ENCODE measurements at regions not wholly inside any gene's neighbourhood (a gene's known extent, or its start where the extent isn't known, plus 50 kb on each side); places are given as distances from the start of the nearest gene placed in this dataset.
"Not testable (repeated sequence)": the region's sequence is repeated elsewhere in the genome, so short reads cannot be mapped to it uniquely, and the experiment has no call there.

DNA sequence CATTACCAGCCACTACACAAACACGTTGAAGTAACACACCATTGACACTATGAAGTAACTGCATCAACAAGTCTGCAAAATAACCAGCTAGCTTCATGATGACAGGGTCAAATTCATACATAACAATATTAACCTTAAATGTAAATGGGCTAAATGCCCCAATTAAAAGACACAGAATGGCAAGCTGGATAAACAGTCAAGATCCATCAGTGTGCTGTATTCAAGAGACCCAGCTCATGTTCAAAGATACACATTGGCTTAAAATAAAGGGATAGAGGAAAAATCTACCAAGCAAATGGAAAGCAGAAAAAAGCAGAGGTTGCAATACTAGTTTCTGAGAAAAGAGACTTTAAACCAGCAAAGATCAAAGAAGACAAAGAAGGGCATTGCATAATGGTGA is 543.0 kb downstream of the ANKRD50 start:
- not testable (repeated sequence) for DNase-seq (ENCODE audit: low spot score)

DNA sequence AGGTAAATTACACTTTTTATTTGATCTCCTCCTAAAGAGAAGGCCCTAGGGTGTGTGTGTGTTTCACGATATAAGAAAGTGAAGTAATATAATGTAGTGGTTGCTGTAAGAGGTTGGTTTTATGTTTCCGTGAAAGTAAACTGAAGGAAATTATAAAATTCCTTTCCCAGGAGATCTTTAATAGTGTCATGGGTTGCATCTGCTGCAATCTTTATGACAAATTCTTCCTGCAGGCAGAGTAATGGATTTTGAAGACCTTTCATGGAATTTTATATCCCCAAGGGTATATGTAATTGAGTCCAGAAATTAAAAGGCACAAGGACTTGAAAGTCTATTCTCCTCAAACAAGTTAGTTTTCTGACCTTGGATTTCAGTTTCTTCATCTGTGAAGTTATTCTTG is 538.6 kb downstream of the ANKRD50 start:
- no peak for DNase-seq (ENCODE audit: low spot score)

DNA sequence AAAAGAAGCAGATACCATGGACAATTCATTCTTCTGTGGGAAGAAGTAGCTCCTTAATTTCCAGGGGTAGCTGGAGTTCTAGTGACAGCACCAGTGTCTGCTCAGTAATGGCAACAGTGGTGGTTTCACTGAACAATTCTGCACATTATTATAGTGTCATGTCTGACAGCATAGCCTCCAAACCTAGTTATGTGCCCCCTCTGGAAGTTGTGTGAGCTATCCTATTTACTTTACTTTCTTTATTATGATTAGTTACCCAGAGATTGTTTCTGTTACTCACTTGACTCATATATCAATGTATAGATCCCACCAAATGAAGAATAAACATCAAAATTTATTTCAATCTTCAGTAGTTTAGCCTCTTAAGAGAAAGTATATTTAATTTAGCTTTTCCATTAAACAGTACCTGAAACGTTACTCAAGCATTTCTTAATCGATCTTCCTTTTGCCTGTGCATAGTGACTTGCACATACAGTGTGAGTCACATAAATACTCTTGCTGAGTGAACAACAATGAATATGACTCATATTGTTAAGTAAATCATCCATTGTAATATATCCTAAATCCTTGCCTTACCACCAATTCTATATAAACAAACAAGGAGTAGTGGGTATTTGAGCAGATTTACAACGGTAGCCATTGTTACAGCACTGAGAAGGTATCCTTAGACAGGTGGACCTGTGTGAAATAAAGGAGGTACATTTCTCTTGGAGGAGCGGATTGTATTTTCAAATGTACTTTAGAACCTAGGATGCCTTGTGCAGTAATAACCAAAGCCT is 534.7 kb downstream of the ANKRD50 start:
- no peak for DNase-seq (ENCODE audit: low spot score)

DNA sequence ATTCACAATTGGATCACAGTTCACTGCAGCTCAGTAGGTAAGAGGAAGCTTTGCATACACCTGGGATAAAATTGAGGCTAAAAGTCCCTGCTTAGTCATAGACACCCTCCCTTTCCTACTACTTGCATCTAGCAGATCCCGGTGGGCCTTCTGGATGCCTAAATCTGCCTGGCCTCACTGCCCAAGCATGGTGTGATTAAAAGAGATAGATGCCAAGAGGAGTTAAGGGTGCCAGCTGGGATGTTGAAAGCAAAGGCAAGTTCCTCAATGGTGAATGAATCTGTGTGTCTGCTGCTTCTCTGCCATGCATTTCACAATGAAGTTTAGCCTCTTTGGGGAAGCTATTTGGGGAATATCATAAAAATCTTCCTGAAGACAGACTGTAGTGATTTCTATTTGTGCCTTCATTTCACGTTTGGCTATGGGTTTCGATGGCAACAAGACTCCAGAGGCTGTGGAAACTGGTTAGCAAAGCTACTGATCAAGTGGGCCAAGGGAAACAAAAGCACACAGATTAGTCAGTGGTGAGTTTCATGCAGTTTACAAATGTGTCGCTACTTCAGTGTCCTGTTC is 534.0 kb downstream of the ANKRD50 start:
- DNase-seq (ENCODE audit: low spot score) = no peak

DNA sequence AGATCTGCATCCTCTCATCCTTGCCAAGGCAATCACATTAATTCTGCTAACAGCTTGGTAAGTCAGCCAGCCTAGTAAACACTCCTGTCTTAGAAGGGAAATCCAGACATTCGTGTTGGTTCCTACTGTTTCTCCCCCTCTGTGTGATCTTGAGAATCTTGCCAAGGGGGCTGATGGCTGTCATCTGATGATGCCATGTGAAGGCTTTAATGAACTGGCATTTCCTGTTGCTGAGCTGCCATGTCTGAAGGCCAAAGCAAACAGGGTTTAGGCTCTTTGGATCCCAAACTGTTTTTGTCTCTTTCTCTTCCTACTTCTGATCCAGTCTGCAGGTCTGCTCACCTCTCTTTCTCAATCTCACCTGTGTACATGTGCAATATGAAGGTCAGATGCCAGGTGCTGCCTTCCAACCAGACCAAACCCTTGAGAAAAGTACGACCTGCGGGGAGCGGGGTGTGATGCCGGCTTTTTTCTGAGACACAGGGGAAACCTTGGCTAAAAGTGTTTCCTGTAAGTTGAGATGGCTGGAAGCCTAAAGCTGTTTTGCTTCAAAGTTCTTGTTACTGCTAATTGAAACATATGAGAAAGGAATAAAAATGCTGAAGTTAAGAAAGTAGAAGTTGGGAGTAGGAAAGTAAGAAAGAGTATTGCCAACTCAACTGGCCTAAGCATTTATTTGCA is 532.9 kb downstream of the ANKRD50 start:
- no peak for DNase-seq (ENCODE audit: low spot score)

DNA sequence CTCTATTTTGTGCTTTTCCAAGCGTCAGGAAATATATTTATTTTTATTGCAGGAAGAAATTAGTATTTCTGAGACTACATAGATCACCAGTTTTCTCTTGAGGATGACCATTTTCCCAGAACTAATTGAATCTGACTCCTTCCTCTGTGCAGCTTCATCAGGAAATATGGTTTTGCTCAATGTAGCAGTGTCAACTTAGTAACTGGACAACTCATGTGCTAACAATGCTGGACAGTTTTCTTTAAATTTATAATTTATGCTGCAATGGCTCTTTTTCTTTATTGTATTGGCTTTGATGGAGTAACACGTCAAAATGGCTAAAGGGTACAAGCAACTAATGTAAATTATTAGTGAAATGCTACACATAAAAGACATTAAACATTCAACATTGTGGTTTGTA is 531.5 kb downstream of the ANKRD50 start:
- no peak for DNase-seq (ENCODE audit: low spot score)

DNA sequence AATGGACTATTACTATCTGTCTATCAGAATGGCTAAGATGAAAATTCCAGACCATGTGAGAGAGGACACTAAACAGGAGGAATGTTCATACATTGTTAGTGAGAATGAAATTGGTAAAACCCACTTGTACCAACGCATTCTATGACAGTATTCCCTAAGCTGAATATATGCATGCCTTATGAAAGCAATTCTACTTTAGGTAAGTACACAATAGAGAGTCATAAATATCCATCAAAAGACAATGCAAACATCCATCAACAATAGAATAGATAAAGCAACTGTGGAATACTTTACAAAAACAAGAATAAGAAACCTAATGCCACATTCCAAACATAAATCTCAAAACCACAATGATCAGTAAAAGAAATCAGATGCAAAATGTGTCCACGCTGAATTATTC is 529.3 kb downstream of the ANKRD50 start:
- no peak for DNase-seq (ENCODE audit: low spot score)

DNA sequence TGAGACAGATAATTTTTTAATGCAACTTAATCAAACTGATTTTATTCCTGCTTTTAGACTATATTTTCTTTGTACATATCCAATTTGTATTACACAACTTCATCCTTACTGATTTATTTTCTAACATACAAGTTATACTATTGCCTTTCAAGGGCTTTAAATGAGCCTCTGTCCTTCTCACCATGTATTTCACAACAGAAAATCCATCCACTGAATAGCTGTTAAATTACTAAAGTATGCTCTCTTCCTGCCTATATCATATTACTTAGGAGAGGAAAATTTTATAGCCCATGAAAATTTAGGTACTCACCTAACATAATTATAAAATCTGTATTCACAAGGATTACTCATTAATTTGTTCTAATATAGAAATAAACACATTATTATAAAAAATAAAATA is 528.6 kb downstream of the ANKRD50 start:
- no peak for DNase-seq (ENCODE audit: low spot score)

DNA sequence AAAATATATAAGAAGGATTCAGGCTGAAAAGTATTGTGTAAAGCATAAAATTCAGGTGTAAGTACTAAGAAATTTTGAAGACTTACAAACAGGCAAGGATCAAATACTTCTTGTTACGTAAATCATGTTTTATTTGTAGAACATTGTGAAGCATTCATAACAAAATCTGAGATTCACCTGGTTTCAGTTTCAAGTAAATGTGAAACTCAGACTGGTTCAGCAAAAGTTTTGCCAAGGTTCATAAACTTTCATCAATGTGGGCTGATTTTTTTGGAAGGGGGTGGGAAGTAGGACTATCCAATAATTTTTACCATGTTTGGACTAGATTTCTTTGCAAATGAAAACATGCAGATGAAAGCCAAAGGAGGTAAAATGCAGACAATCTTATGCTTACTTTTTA is 527.7 kb downstream of the ANKRD50 start:
- DNase-seq (ENCODE audit: low spot score) = no peak

DNA sequence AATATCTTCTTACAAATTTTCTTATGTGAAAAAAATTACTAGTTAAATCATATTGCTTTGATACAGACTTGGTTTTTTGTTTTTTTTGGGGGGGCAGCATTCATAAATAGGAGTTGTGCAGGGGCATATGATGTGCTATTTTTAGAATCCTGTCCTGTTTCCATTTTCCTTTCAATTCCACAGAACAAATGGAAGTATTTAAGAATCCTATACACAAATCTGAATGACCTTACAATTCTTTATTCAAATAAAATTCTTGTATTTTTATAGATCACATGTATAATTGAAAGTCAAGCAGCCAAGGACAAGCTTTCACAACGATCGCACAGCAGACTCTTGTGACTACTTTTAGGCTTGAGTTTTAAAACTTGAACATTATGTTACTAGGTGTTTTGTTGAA is 523.9 kb downstream of the ANKRD50 start:
- DNase-seq (ENCODE audit: low spot score) = no peak

DNA sequence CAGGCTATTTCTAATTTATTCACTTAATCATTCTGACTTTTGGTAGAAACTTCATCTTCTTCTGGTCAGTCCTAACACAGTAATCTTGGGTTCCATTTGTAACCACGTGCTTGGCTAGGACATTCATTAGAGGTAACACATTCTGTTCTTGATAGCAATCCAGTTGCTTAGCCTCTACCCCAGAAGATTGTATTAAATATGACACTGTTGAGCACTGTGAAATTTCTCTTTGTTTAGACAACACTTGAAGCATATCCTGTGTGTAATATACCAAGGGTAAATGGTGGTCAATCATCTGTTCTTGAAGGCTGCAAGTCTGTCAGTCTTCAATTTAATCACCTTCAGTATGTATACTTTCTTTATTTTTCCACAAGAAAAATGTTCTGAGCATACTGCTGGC is 523.0 kb downstream of the ANKRD50 start:
- no peak for DNase-seq (ENCODE audit: low spot score)

DNA sequence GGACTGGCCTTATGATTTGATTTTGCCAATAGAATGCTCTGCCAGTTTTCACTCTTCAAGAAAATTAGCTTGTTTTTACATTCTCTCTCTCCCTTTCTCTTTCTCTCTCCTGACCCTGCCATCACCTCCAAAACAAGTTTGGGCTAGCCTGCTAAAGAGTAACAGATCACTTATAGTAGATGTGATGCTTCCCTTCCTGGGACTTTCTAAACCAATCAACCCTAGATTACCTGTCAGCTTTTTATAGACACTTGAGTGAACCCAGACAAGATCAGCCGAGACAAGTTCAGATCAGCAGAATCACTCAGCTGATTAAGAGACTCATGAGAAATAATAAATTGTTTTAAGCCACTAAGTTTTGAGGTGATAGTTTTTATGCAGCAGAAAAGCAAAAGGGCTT is 521.2 kb downstream of the ANKRD50 start:
- peak; percentile 36 for DNase-seq (ENCODE audit: low spot score)

DNA sequence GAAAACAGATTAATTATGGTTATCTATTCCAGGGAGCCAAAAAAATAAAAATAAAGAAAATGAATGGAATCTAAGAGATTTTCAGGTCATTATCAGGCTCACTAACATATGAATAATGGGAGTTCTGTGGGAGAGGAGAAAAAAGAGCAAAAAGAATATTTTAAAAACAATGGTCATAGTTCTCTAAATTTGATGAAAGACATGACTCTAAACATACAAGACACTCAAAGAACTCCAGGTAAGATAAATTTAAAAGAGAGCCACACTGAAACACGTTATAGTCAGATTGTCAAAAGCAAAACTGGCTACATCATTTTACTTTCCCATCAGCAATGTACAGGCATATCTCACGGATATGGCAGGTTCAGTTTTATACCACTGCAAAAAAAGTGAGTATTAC is 520.0 kb downstream of the ANKRD50 start:
- no peak for DNase-seq (ENCODE audit: low spot score)

DNA sequence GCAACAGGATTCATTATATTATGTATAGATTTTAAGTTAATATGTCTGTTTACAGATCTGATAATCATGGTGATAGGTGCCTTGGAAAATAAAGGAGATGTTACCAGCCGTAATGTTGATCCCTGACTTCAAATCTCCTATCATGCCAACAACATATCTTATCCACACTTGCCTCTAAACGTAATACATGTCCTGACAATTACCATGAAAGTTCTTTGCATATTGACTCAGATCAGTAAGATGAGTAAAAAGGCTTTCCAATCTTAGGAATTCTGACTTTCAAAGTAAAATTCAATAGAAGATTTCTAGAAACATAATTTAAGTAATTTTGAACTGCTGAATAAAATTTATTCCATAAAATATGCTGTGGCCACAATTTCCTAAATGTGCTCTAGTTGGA is 513.3 kb downstream of the ANKRD50 start:
- no peak for DNase-seq (ENCODE audit: low spot score)

DNA sequence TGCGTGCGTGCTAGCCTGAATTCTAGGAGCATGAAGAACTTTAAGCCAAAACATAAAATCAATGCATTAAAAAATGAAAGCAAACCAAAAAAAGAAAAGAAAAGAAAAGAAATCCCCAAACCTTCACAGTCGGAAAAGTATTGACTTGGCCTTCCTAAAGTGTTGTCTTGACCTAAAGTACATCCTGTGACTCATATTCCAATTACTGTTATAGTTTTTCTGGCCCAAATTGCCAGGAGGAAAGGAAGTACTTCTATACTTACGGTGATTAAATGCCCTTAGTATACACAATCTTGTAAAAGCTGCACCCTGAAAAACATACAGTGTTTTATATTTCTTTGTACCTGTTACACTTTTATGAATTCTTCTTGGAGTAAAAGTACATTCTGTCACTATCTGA is 512.8 kb downstream of the ANKRD50 start:
- no peak for DNase-seq (ENCODE audit: low spot score)

DNA sequence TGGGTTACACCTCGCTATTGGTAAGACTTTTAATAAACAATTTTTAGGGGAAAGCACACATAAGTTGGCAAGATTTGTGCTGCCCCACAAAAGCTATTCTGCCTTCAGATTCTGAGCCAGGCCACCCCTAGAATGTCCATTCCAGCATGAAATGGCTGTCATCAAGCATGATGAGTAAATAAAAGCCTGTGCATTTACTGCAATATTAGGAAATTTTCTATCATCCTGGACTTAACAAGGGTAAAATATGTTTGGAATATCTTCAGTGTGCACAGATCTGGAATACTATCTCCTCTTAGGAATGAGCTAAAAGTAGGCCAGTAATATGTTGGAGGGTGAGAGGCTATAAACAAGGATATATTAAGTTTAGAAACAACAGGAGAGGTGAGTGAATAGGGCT is 510.9 kb downstream of the ANKRD50 start:
- no peak for DNase-seq (ENCODE audit: low spot score)

DNA sequence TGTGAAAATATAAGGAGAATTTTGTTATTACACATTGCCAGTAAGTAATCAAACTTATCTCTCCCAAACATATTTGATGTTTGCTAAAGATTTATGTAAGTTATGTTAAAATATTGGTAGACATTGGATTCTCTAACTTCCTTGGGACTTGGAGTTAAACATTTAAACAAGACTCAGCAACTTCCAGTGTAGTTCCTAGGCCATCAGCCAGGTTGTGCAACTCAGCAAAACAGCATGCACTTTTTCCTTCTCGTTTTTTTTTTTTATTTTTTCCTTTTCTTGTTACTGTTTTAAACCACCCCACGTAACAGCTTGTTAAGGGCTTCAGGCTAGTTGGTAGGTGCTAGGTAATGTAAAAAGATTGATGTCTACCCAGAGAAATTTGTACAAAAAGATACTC is 510.4 kb downstream of the ANKRD50 start:
- DNase-seq (ENCODE audit: low spot score) = no peak

DNA sequence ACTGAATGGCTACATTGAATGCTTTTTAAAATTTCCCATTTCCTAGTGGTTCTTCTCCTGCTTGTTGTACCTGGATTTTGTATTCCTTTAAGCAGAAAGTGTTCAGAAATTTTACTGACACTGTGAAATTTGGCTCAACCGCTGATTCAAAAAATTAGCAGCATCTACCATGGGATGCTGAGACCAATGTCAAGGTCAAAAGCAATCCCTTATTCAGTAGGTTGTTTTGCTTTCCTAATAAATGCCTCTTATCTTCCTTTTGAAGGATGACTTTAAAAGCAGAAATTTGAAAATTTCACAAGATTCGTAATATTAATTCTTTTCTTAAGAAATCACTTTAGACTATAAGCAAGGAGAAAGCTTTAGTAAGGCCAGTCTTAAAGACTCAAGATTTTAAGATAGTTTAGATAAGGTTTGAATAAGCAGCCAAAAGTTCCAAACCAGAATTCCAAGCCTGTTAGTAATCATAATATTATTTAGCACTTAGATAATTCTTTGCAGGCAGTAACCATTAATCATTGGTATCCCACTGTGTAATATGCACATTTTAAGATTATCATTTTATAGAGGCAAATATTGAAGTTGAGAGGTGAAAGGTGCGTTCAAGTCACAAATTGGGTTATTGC is 508.8 kb downstream of the ANKRD50 start:
- no peak for DNase-seq (ENCODE audit: low spot score)

DNA sequence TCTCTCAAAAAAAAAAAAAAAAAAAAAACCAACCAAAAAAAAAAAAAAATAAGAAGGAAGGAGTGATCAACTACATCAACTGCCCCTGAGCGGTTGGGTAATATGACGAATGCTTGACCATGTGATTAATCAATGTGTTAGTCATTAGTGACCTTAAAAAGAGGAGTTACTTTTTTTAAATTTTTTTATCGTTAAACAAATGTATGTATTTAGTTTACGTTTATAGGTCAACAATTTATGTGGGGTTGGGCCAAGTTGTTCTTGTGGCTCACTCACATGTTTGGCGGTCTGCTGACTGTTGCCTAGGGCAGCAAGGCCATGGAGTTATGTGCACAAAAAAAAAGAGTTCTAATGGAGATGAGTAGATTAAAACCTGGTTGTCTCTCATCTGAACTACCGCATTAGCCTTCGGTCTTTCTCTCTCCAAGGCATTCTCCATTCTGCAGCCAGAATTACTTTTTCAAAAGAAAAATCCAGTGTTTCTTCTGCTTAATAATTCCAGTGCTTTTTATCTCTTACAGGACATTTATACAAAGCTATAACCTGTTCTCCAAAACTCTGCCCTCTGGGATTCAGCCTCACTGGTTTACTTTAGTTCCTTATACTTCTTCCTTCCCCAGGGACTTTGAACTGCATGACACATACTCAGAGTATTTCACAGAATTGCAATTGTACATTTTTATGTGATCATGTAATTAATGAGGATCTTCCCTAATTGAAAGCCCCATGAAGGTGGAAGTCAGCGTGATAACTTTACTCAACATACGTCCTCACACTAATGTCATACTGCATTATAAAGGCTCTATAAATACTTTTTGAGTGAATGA is 505.5 kb downstream of the ANKRD50 start:
- no peak for DNase-seq (ENCODE audit: low spot score)

DNA sequence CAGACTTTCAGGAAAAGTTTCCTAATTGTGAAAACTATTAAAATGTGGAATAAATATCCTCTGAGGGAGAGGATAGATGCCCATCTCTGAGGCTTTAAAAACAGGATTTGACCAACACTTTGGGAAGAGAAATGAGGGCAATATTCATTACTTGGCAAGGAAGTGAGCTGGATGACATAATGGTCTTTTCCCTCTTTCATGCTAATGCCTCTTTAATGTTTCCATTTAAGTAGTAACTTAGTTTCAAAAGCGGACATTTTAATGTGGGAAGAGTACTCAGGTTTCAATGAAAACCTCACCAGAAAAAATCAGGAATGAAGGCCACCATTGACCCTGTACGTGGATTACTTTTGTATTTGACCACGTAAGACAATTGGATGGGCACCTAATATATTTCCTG is 503.3 kb downstream of the ANKRD50 start:
- no peak for DNase-seq (ENCODE audit: low spot score)

DNA sequence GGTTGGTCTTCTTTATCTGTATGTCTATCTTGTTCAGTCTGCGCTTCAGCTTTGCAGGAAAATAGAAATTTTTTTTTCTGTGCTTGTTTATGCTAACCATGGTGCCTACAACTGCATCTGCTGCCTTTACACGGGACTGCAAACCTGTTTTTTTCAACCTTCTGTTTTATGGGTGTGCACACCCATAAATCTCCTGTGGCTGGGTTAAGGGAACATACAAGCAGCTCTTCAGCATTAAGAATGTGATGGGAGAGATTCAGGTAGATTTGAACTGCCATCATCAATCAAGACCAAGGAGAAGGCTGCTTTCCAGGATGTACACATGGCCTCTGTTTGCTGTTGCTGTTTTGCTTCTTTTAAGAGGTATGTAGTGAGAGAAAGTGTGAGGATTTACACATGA is 502.9 kb downstream of the ANKRD50 start:
- peak; percentile 2 for DNase-seq (ENCODE audit: low spot score)

DNA sequence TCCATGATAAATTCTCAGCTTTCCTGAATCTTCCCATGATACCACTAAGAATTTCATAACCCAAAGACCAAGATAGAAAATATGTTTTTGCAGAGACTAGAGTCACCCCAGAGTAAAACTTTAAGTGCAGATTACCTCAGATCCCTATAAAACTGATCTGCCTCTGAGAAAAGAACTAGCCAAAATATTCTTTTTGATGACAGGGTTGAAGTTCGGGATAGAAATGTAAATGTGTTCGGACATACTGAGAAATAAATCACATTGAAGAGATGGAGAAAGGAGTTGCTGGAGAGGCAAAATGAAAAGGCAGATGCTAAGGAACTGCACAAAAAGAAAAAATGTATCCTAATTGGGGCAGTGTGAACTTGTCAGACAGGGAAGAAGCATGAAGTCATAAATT is 501.8 kb downstream of the ANKRD50 start:
- no peak for DNase-seq (ENCODE audit: low spot score)
